ENCODE measurements at regions not wholly inside any gene's neighbourhood (a gene's known extent, or its start where the extent isn't known, plus 50 kb on each side); places are given as distances from the start of the nearest gene placed in this dataset.

- H3K36me3 ChIP-seq (ENCODE audit: control insufficient read depth in 1 of 2, insufficient read depth in 2 of 2, low read length in 2 of 2): no peaks in the 10 kb centered on the region
- CTCF ChIA-PET: no interaction called here
- intact Hi-C loops (cut with micrococcal nuclease): no loop called here
Observed at GRCh38 chr12:58378028-58378427, 436.7 kb downstream of the ATP23 start.

GRCh38 chr12:58381546-58381945 lies 440.2 kb downstream of the ATP23 start:
- RAD21 ChIA-PET (ENCODE audit: low non-redundant PET in 1 of 2, low total read pairs in 2 of 2, uncharacterized antibody in 2 of 2, unreplicated experiment in 2 of 2): no interaction called here
- CTCF ChIA-PET: no interaction called here
- no peak for ATAC-seq
- no peaks in the 10 kb centered on the region for H3K36me3 ChIP-seq (ENCODE audit: control insufficient read depth in 1 of 2, insufficient read depth in 2 of 2, low read length in 2 of 2)
- no peak overlapping the region for H2AFZ ChIP-seq (ENCODE audit: low read depth, low read length, poor library complexity, severe bottlenecking)
- H3K9me2 ChIP-seq (ENCODE audit: insufficient read depth): no peaks in the 10 kb centered on the region
- no peak overlapping the region for H3K9ac ChIP-seq (ENCODE audit: low read length)
- no peaks in the 10 kb centered on the region for H3K79me2 ChIP-seq (ENCODE audit: insufficient read depth, low read length)
- H3K9me3 ChIP-seq (ENCODE audit: control insufficient read depth in 1 of 2, insufficient read depth in 1 of 2, low read depth in 1 of 2, low read length in 2 of 2): no peaks in the 10 kb centered on the region
- H3K4me3 ChIP-seq (replicated peaks in 1 of 2; ENCODE audit: low read depth in 1 of 2, low read length in 2 of 2): no peak overlapping the region
- DNase-seq (ENCODE audit: low read depth, low spot score): no peak
- TF ChIP-seq POLR2AphosphoS5 (IDR thresholded peaks at IDR 0.05; ENCODE audit: low read depth, low read length): no peak
- TF ChIP-seq CEBPB (IDR thresholded peaks at IDR 0.05; ENCODE audit: low read depth): no peak
- TF ChIP-seq EZH2 (IDR thresholded peaks at IDR 0.05): no peak
- no peak for TF ChIP-seq FOSL1 (IDR thresholded peaks at IDR 0.05; ENCODE audit: low read depth)
- TF ChIP-seq, protein P1, sequence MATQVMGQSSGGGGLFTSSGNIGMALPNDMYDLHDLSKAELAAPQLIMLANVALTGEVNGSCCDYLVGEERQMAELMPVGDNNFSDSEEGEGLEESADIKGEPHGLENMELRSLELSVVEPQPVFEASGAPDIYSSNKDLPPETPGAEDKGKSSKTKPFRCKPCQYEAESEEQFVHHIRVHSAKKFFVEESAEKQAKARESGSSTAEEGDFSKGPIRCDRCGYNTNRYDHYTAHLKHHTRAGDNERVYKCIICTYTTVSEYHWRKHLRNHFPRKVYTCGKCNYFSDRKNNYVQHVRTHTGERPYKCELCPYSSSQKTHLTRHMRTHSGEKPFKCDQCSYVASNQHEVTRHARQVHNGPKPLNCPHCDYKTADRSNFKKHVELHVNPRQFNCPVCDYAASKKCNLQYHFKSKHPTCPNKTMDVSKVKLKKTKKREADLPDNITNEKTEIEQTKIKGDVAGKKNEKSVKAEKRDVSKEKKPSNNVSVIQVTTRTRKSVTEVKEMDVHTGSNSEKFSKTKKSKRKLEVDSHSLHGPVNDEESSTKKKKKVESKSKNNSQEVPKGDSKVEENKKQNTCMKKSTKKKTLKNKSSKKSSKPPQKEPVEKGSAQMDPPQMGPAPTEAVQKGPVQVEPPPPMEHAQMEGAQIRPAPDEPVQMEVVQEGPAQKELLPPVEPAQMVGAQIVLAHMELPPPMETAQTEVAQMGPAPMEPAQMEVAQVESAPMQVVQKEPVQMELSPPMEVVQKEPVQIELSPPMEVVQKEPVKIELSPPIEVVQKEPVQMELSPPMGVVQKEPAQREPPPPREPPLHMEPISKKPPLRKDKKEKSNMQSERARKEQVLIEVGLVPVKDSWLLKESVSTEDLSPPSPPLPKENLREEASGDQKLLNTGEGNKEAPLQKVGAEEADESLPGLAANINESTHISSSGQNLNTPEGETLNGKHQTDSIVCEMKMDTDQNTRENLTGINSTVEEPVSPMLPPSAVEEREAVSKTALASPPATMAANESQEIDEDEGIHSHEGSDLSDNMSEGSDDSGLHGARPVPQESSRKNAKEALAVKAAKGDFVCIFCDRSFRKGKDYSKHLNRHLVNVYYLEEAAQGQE (IDR thresholded peaks at IDR 0.05; ENCODE audit: low read depth): no peak
- TF ChIP-seq, protein P2, sequence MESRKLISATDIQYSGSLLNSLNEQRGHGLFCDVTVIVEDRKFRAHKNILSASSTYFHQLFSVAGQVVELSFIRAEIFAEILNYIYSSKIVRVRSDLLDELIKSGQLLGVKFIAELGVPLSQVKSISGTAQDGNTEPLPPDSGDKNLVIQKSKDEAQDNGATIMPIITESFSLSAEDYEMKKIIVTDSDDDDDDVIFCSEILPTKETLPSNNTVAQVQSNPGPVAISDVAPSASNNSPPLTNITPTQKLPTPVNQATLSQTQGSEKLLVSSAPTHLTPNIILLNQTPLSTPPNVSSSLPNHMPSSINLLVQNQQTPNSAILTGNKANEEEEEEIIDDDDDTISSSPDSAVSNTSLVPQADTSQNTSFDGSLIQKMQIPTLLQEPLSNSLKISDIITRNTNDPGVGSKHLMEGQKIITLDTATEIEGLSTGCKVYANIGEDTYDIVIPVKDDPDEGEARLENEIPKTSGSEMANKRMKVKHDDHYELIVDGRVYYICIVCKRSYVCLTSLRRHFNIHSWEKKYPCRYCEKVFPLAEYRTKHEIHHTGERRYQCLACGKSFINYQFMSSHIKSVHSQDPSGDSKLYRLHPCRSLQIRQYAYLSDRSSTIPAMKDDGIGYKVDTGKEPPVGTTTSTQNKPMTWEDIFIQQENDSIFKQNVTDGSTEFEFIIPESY (IDR thresholded peaks at IDR 0.05; ENCODE audit: extremely low read depth, insufficient replicate concordance, low read length): no peak
- no peak for TF ChIP-seq RAD21 (IDR thresholded peaks at IDR 0.05; ENCODE audit: low read depth)
- TF ChIP-seq ZNF274 (IDR thresholded peaks at IDR 0.05; ENCODE audit: low read depth, low read length): no peak
- POLR2A ChIA-PET: interaction anchor here (1.0 kb wide), 1 partner anchor 10 kb away, joined by 3 read pairs; no protein-coding TSS in a partner anchor
- intact Hi-C loops (cut with micrococcal nuclease): no loop called here
- no peak overlapping the region for H3K4me2 ChIP-seq (ENCODE audit: low read length)
- no peaks in the 10 kb centered on the region for H3K4me1 ChIP-seq (ENCODE audit: control insufficient read depth in 1 of 2, insufficient read depth in 2 of 2, low read length in 2 of 2)
- no peaks in the 10 kb centered on the region for H4K20me1 ChIP-seq (ENCODE audit: insufficient read depth)
- BruUV-seq (replicated peaks): no TSS peak
- no peaks in the 10 kb centered on the region for H3K27me3 ChIP-seq (ENCODE audit: insufficient read depth, low read length)
- H3K27ac ChIP-seq (ENCODE audit: low read depth, low read length): no peak overlapping the region

More at GRCh38 chr12:58378028-58378427, 436.7 kb downstream of the ATP23 start:
- BruUV-seq (replicated peaks): no TSS peak
- H3K9me2 ChIP-seq (ENCODE audit: insufficient read depth): no peaks in the 10 kb centered on the region
- H3K9ac ChIP-seq (ENCODE audit: low read length): no peak overlapping the region
- H3K4me2 ChIP-seq (ENCODE audit: low read length): no peak overlapping the region
- no peak overlapping the region for H3K27ac ChIP-seq (ENCODE audit: low read depth, low read length)
- no peaks in the 10 kb centered on the region for H3K4me1 ChIP-seq (ENCODE audit: control insufficient read depth in 1 of 2, insufficient read depth in 2 of 2, low read length in 2 of 2)
- no peak overlapping the region for H3K4me3 ChIP-seq (replicated peaks in 1 of 2; ENCODE audit: low read depth in 1 of 2, low read length in 2 of 2)
- H3K27me3 ChIP-seq (ENCODE audit: insufficient read depth, low read length): no peaks in the 10 kb centered on the region
- TF ChIP-seq EZH2 (IDR thresholded peaks at IDR 0.05) (no peak), FOSL1 (IDR thresholded peaks at IDR 0.05; ENCODE audit: low read depth) (no peak)
- ATAC-seq: no peak
- RAD21 ChIA-PET (ENCODE audit: low non-redundant PET in 1 of 2, low total read pairs in 2 of 2, uncharacterized antibody in 2 of 2, unreplicated experiment in 2 of 2): no interaction called here
- DNase-seq (ENCODE audit: low read depth, low spot score): no peak
- no peak overlapping the region for H2AFZ ChIP-seq (ENCODE audit: low read depth, low read length, poor library complexity, severe bottlenecking)
- H3K79me2 ChIP-seq (ENCODE audit: insufficient read depth, low read length): no peaks in the 10 kb centered on the region
- no peaks in the 10 kb centered on the region for H3K9me3 ChIP-seq (ENCODE audit: control insufficient read depth in 1 of 2, insufficient read depth in 1 of 2, low read depth in 1 of 2, low read length in 2 of 2)
- no peaks in the 10 kb centered on the region for H4K20me1 ChIP-seq (ENCODE audit: insufficient read depth)
- POLR2A ChIA-PET: no interaction called here
